HG02938 (cell line): ENCODE measurements at regions not wholly inside any gene's neighbourhood (a gene's known extent, or its start where the extent isn't known, plus 50 kb on each side); places are given as distances from the start of the nearest gene placed in this dataset.

ENCODE experiments used
- ATAC-seq: cut with Tn5 transposase; IDR thresholded peaks from one replicate; pipeline ENCODE4 v1.9.1; 2021; ENCODE audit warnings: mild to moderate bottlenecking, moderate library complexity; ENCODE audit not compliant: unreplicated experiment

- no peak for ATAC-seq
These were observed 70.2 kb downstream of the HRH4 start for GRCh38 chr18:24530630-24531111.

DNA sequence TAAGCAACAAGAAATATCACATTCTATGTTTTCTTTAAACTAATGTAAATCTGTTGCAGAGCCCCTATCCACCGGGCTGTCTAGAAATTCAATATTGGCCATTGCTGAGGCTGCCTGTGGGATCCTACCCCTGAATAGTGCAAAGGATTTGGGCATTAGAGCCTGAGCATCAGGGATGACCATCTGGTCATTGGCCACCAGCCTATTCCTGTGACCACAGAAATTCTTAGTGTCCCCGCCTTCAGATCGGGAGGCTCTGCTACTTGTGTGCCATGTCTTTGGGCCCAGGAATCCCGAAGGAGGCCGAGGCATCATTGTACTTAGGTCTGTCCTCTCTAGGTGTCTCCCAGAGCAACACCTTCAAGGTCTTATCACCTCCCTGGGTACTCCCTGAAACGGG is 73.8 kb downstream of the HRH4 start:
- ATAC-seq = no peak

DNA sequence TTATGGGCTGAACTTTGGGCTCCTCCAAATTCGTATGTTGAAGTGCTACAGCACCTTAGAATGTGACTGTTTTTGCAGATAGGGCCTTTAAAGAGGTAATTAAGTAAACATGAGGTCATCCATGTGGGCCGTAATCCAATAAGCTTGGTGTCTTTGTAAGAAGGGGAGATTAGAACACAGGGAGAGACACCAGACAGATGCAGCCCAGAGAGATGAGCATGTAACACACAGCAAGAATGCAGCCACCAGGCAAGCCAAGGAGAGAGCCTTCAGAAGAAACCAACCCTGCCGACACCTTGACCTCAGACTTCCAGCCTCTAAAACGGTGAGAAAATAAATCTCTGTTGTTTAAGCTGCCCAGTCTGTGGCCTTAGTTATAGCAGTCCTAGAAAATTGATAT is 74.3 kb downstream of the HRH4 start:
- ATAC-seq = no peak

GRCh38 chr18:24535527-24536295 is 75.3 kb downstream of the HRH4 start:
- ATAC-seq = no peak

GRCh38 chr18:24536326-24536725 is 75.9 kb downstream of the HRH4 start:
- no peak for ATAC-seq

GRCh38 chr18:24536834-24537233 is 76.4 kb downstream of the HRH4 start:
- no peak for ATAC-seq

DNA sequence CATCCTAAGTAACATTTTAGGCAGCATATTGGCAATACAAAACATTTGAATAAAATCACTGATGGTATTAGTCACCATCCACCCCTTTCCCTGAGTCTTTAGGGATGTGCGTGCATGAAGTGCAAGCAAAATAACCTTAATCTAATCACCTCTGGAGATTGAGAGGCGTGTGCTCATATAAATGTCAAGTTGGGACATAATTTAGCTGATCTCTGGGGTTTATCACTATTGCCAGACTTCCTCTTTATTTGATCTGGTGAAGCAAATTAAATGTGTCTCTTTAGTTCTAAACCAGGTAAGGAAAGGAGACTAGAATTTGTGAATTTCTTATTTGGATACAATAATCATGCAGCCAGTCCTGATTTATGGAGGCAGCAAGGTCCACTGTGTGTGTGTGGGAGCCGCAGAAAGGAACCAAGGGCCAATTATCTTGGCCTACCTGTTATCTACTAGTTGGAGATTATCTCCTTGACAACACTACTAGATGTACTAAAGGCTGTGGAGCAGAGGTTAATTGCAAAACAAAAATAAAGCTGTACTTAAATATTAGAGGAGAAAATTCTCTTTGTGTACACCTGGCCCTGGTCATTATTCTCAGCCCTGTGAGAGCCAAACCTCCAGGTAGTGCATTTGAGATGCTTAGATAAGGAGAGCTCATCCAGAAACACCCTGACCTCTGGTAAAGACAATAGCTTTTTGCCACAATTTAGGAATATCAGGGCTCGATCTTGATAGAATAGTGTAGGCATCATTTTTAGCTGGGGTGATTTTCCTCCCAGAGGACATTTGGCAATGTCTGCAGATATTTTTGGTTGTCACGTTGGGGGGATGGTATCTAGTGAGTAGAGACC is 78.2 kb downstream of the HRH4 start:
- ATAC-seq = no peak

- no peak for ATAC-seq
These were observed 79.6 kb downstream of the HRH4 start for GRCh38 chr18:24539866-24540617.

DNA sequence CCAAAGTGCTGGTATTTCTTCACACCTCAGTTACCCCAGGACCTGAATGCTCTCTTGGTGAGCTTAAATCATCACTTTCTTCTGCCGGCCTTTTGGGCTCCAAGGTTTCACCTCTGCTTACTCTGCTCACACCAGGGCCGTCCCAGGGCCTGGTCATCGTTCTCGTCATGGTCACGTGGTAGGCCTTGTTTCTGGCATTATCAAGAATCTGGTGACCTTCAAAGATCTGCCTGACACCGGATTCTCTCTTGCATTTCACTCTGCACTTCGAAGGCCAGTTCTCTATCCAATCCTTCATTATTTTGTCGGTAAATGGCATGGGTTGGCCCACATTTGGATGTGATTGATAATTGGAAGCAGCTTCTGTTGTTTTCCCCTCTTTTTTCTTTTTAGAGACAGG is 80.5 kb downstream of the HRH4 start:
- no peak for ATAC-seq

GRCh38 chr18:24543086-24543794 is 82.8 kb downstream of the HRH4 start:
- ATAC-seq = no peak

DNA sequence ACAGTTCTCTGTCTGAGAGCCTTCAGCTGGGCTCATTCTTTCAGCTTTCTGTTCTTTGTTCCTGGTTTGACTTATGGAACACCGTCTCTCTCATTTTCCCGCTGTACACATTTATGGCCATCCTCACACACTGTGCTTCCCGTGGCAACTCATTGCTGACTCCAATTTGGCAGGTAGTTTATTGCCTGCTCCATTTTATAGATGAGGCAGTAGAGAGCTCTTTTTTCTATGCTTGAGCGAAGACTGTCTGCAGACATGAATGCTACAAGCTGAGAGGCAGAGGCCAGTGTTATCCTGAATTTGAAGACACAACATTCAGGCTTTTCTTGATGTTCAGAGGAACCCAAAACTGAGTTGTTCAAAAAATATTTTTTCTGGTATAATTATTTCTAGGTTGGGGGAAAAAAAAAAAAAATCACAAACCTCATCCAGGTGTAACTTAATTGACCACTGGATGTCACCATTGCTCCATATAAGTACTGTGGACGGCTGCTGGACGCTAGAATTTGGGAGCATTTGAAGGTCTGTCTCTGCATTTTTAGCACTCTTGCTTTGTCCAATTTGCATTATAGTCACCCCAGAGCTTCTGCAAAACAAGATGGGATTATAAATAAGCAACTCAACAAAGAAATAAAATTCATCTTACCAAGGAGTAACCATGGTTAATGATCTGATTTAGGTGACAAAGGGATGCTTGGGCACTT is 83.5 kb downstream of the HRH4 start:
- no peak for ATAC-seq

- ATAC-seq = no peak
These were observed 84.5 kb downstream of the HRH4 start for GRCh38 chr18:24544949-24545348.

- ATAC-seq = no peak
These were observed 85.2 kb downstream of the HRH4 start for GRCh38 chr18:24545651-24546050.

GRCh38 chr18:24546307-24546706 is 85.9 kb downstream of the HRH4 start:
- ATAC-seq = no peak

DNA sequence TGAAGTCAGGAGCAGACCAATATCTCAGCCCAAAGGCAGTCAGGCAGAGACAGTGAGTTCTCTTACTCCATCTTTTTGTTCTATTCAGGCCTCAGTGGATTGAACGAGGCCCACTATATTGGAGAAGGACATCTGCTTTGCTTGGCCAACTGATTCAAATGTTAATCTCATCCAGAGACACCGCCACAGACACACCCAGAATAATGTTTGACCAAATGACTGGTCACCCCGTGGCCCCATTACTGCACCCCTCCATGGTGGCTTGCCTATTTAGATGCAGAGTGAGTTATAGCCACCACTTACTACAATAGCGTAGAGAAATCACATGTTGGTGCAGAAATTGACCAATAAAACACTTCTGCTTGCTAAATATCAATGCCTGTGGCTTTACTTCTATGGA is 88.1 kb downstream of the HRH4 start:
- ATAC-seq = no peak

DNA sequence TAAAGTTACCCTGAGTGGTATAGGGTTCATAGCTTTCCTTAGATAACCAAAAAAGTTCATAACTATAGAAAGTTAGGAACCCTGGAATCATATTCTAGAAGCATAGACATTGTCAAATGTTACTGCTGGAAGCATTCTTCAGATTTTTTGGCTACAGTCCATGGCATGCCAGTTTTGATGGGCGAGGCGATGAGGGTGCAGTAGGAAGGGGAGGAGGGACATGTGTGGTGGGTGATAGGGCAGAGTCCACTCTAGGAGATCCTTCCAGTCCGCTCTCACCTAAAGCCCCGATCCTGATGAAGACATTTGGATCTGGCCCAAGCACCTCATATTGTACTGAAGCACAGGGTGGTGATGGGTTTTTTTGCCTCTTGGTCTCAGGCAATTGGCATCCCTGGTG is 91.8 kb downstream of the HRH4 start:
- no peak for ATAC-seq

- no peak for ATAC-seq
These were observed 93.3 kb downstream of the HRH4 start for GRCh38 chr18:24553571-24554285.

DNA sequence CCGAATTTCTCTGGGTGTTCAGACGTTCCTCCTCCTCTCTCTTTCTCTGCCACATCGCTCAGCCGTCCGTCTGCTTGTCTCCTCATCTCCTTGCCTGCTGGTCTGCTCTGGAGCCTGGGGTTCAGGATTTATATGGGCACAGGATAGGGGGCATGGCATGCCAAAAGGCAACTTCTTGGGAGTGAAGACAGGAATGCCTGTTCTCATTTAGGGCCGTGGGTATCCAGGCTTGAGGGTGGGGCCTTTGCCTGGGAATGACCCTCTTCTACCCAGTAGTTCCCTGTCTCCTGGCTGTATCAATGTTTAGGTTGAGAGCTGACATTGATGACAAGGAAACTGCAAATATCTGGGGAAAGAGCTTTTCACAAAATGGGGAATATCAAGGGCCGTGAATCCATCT is 98.0 kb downstream of the HRH4 start:
- ATAC-seq = no peak

DNA sequence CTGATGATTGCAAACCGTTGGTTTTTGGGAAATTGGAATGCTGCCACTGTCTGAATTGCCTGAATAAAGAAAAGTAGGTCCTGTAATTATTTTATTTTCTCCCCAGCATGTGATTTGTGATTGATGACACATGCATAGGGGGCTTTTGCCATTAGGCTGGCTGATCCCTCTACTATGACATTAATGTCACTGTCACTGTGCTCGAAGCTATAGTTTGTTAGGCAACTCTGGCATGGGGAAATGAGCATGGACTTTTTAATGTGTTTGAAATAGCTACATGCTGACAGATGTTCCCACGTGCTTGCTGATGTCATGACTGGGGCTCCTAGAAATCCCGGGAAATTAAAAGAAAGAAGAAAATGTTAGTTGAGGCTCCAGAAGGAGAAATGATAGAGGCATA is 99.1 kb downstream of the HRH4 start:
- no peak for ATAC-seq
